ENCODE measurements at regions not wholly inside any gene's neighbourhood (a gene's known extent, or its start where the extent isn't known, plus 50 kb on each side); places are given as distances from the start of the nearest gene placed in this dataset.
"Not testable (repeated sequence)": the region's sequence is repeated elsewhere in the genome, so short reads cannot be mapped to it uniquely, and the experiment has no call there.

- no peak for TF ChIP-seq CTCF (IDR thresholded peaks at IDR 0.05; ENCODE audit: low read depth, low read length)
Measured at GRCh38 chr4:179361978-179362486, 1919.8 kb upstream of the AGA start.

DNA sequence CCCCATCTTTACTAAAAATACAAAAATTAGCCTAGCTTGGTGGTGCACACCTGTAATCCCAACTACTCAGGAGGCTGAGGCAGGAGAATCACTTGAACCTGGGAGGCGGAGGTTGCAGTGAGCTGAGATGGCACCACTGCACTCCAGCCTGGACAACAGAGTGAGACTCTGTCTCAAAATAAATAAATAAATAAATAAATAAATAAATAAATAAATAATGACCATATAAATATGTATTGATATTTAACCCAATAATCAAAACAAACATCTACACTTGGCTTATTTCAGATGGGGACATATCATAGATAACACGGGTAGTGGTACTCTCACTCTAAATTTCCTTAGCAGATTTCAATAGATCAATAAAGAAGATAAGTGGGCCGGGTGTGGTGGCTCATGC is 1923.7 kb upstream of the AGA start:
- DNase-seq (ENCODE audit: extremely low read depth, low read depth) = not testable (repeated sequence)

More at GRCh38 chr4:179361978-179362486, 1919.8 kb upstream of the AGA start:
- no peak for DNase-seq (ENCODE audit: extremely low read depth, low read depth)

DNA sequence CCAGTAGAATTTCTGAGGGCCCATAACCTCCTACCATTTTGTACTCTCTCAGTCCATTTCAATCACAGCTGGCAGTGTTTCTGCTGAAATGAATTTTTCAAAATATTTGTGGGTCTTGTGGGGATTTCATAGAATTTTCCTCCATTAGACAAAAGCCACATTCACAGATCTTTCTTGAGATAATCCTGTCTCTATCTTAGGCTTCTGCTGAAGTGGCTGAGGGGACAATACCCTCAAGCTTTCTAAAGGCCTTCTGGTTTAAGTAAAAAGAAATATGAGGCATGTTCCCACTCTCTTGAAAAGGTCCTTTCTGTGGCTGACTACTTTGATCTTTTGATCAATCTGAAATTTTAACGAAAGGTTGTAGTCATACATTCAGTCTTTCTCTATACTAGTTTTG is 1930.0 kb upstream of the AGA start:
- no peak for TF ChIP-seq CTCF (IDR thresholded peaks at IDR 0.05; ENCODE audit: low read depth, low read length)

GRCh38 chr4:179372746-179373145 is 1930.5 kb upstream of the AGA start:
- no peak for TF ChIP-seq CTCF (IDR thresholded peaks at IDR 0.05; ENCODE audit: low read depth, low read length)
- DNase-seq (ENCODE audit: extremely low read depth, low read depth) = no peak

More for the DNA sequence above, 1930.0 kb upstream of the AGA start:
- DNase-seq (ENCODE audit: extremely low read depth, low read depth) = no peak

GRCh38 chr4:179378847-179379246 is 1936.6 kb upstream of the AGA start:
- DNase-seq (ENCODE audit: extremely low read depth, low read depth) = not testable (repeated sequence)

GRCh38 chr4:179392787-179393186 is 1950.5 kb upstream of the AGA start:
- DNase-seq (ENCODE audit: extremely low read depth, low read depth) = no peak

GRCh38 chr4:179398414-179398813 is 1956.2 kb upstream of the AGA start:
- TF ChIP-seq CTCF (IDR thresholded peaks at IDR 0.05; ENCODE audit: low read depth, low read length) = no peak
- DNase-seq (ENCODE audit: extremely low read depth, low read depth) = no peak

More at GRCh38 chr4:179392787-179393186, 1950.5 kb upstream of the AGA start:
- TF ChIP-seq CTCF (IDR thresholded peaks at IDR 0.05; ENCODE audit: low read depth, low read length) = no peak

DNA sequence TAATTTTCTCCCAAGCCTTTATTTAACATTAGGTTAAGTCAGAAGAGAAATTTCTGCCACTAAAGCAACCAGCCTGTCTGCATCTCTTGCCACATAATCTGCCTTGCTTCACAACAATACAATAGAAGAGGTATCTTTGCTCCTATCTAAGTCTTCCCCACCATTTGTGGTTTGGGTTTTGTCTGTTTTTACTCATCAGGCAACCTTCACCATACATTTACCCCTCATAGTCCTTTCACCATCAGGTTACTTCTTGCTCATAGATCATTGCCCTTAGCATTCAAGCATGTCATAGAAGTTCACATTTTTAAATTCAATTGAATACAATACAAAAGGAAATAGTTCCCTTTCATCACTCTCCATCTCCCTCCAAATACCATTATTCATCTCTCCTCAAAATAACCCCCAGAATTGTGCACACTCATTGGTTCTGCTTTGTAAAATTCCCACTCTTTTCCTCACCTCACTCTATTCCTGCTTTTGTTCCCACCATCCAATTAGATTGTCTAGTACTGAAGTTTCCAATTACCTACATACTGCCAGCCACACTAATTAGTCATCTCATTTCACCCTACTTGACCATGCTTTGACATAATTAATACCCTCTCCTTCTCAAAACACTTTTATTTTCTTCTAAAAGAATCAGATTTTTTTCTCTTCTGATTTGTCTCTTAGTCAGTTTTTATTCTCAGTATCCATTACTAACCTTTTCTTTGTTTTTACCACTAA is 1957.0 kb upstream of the AGA start:
- TF ChIP-seq CTCF (IDR thresholded peaks at IDR 0.05; ENCODE audit: low read depth, low read length) = no peak
- DNase-seq (ENCODE audit: extremely low read depth, low read depth) = no peak
